Kidney capillary endothelial cell (primary cell): ENCODE measurements at regions not wholly inside any gene's neighbourhood (a gene's known extent, or its start where the extent isn't known, plus 50 kb on each side); places are given as distances from the start of the nearest gene placed in this dataset.
"Not testable (repeated sequence)": the region's sequence is repeated elsewhere in the genome, so short reads cannot be mapped to it uniquely, and the experiment has no call there.

Experiments
- DNase-seq: peaks from one replicate; pipeline ENCODE4 v3.0.0-alpha.2; 2018; ENCODE audit warnings: low spot score

- no peak for DNase-seq
Observed at GRCh38 chr1:104309673-104310072, 560.0 kb downstream of the AMY1C start.

- DNase-seq: no peak
Observed at GRCh38 chr1:104315823-104316222, 566.1 kb downstream of the AMY1C start.

GRCh38 chr1:104322131-104322530, 572.4 kb downstream of the AMY1C start:
- no peak for DNase-seq

GRCh38 chr1:104329278-104329677, 579.6 kb downstream of the AMY1C start:
- DNase-seq: no peak

GRCh38 chr1:104331763-104332162, 582.1 kb downstream of the AMY1C start:
- DNase-seq: no peak

GRCh38 chr1:104337927-104338326, 588.2 kb downstream of the AMY1C start:
- not testable (repeated sequence) for DNase-seq

GRCh38 chr1:104341944-104342343, 592.2 kb downstream of the AMY1C start:
- no peak for DNase-seq

- DNase-seq: no peak
Observed at GRCh38 chr1:104348277-104348676, 598.6 kb downstream of the AMY1C start.

- DNase-seq: no peak
Observed at GRCh38 chr1:104353580-104353979, 603.9 kb downstream of the AMY1C start.

- DNase-seq: no peak
Observed at GRCh38 chr1:104358086-104358485, 608.4 kb downstream of the AMY1C start.

GRCh38 chr1:104358621-104359020, 608.9 kb downstream of the AMY1C start:
- no peak for DNase-seq

- no peak for DNase-seq
Observed at GRCh38 chr1:104378414-104378813, 628.7 kb downstream of the AMY1C start.

- no peak for DNase-seq
Observed at GRCh38 chr1:104380003-104380402, 630.3 kb downstream of the AMY1C start.

GRCh38 chr1:104387716-104388508, 638.2 kb downstream of the AMY1C start:
- DNase-seq: no peak

- DNase-seq: no peak
Observed at GRCh38 chr1:104392552-104392951, 642.9 kb downstream of the AMY1C start.

- DNase-seq: no peak
Observed at GRCh38 chr1:104402178-104402577, 652.5 kb downstream of the AMY1C start.

GRCh38 chr1:104403883-104404282, 654.2 kb downstream of the AMY1C start:
- no peak for DNase-seq

GRCh38 chr1:104406728-104407127, 657.0 kb downstream of the AMY1C start:
- no peak for DNase-seq

- no peak for DNase-seq
Observed at GRCh38 chr1:104408268-104408667, 658.6 kb downstream of the AMY1C start.

GRCh38 chr1:104435255-104435654, 685.6 kb downstream of the AMY1C start:
- no peak for DNase-seq

- no peak for DNase-seq
Observed at GRCh38 chr1:104440011-104440410, 690.3 kb downstream of the AMY1C start.

GRCh38 chr1:104456724-104457123, 707.0 kb downstream of the AMY1C start:
- DNase-seq: no peak

GRCh38 chr1:104459886-104460285, 710.2 kb downstream of the AMY1C start:
- DNase-seq: no peak

- DNase-seq: no peak
Observed at GRCh38 chr1:104460880-104461279, 711.2 kb downstream of the AMY1C start.
